ENCODE measurements at regions not wholly inside any gene's neighbourhood (a gene's known extent, or its start where the extent isn't known, plus 50 kb on each side); places are given as distances from the start of the nearest gene placed in this dataset.

DNA sequence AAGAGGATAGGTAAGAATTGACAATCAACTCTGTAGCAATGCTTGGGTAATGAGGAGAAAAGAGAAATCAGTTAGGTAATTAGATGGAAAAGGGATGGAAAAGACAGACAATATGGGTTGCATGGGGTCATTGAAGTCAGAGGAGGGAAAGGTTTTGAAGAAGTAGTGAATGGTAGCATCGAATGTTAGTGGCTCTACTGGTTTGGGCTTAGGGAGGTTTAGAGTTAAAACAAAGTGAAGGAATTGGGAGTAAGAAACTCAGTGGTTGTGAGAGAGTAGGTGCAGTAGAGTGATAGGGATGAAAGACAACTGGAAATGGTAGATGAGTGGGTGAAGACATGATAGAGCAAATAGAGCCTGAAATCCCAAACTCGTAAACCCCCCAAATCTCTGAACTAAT, 140.1 kb upstream of the ZFP64 start:
- TF ChIP-seq TCF7 (IDR thresholded peaks at IDR 0.05; ENCODE audit: borderline replicate concordance) (no peak), POLR2A (IDR thresholded peaks at IDR 0.05; ENCODE audit: low read depth, low read length) (no peak), CBX3 (IDR thresholded peaks at IDR 0.05; ENCODE audit: borderline replicate concordance, low read depth) (no peak)

All from GM12878 (cell line).